Mucosa of gallbladder (tissue), 1 donor: ENCODE measurements at regions not wholly inside any gene's neighbourhood (a gene's known extent, or its start where the extent isn't known, plus 50 kb on each side); places are given as distances from the start of the nearest gene placed in this dataset.

Source experiments
- DNase-seq: peaks from one replicate; pipeline ENCODE4 v3.0.0-alpha.2; 2020; ENCODE audit warnings: low spot score
- donor health status: DM: no; HTN: no; CAD: no.

- DNase-seq = peak; percentile 82
These were observed 778.5 kb downstream of the NTRK3 start for GRCh38 chr15:87477737-87478686.

- no peak for DNase-seq
These were observed 779.5 kb downstream of the NTRK3 start for GRCh38 chr15:87477026-87477425.

- DNase-seq = no peak
These were observed 785.6 kb downstream of the NTRK3 start for GRCh38 chr15:87470923-87471322.

GRCh38 chr15:87463956-87464355, 792.6 kb downstream of the NTRK3 start:
- peak; percentile 10 for DNase-seq

GRCh38 chr15:87461631-87462030, 794.9 kb downstream of the NTRK3 start:
- DNase-seq = no peak

- DNase-seq = no peak
These were observed 801.7 kb downstream of the NTRK3 start for GRCh38 chr15:87454860-87455259.

- no peak for DNase-seq
These were observed 806.2 kb downstream of the NTRK3 start for GRCh38 chr15:87450314-87450713.

GRCh38 chr15:87439090-87439489, 817.4 kb downstream of the NTRK3 start:
- DNase-seq = no peak

- no peak for DNase-seq
These were observed 822.7 kb downstream of the NTRK3 start for GRCh38 chr15:87433871-87434270.

- no peak for DNase-seq
These were observed 826.8 kb downstream of the NTRK3 start for GRCh38 chr15:87429754-87430153.

- DNase-seq = no peak
These were observed 836.5 kb downstream of the NTRK3 start for GRCh38 chr15:87420017-87420416.

- DNase-seq = no peak
These were observed 837.2 kb downstream of the NTRK3 start for GRCh38 chr15:87419344-87419743.

GRCh38 chr15:87416591-87417257, 839.8 kb downstream of the NTRK3 start:
- DNase-seq = no peak

GRCh38 chr15:87408902-87409301, 847.6 kb downstream of the NTRK3 start:
- no peak for DNase-seq

- DNase-seq = no peak
These were observed 852.6 kb downstream of the NTRK3 start for GRCh38 chr15:87403973-87404372.

- DNase-seq = no peak
These were observed 854.6 kb downstream of the NTRK3 start for GRCh38 chr15:87401973-87402372.

- no peak for DNase-seq
These were observed 861.9 kb downstream of the NTRK3 start for GRCh38 chr15:87394676-87395075.

GRCh38 chr15:87387766-87388165, 868.8 kb downstream of the NTRK3 start:
- no peak for DNase-seq

GRCh38 chr15:87374339-87374738, 882.2 kb downstream of the NTRK3 start:
- no peak for DNase-seq

- DNase-seq = no peak
These were observed 887.3 kb downstream of the NTRK3 start for GRCh38 chr15:87369269-87369668.

- no peak for DNase-seq
These were observed 888.0 kb downstream of the NTRK3 start for GRCh38 chr15:87368511-87368910.

- DNase-seq = no peak
These were observed 891.4 kb downstream of the NTRK3 start for GRCh38 chr15:87365186-87365585.

GRCh38 chr15:87362531-87362930, 894.0 kb downstream of the NTRK3 start:
- DNase-seq = no peak
